Right renal pelvis (tissue), 4 donors: ENCODE measurements at regions not wholly inside any gene's neighbourhood (a gene's known extent, or its start where the extent isn't known, plus 50 kb on each side); places are given as distances from the start of the nearest gene placed in this dataset.
"Not testable (repeated sequence)": the region's sequence is repeated elsewhere in the genome, so short reads cannot be mapped to it uniquely, and the experiment has no call there.

Experiments used
- DNase-seq, 4 donors: peaks; one replicate each; pipeline ENCODE4 v3.0.0-alpha.2; 2013; ENCODE audit warnings: low read depth in 4 of 4, low spot score in 3 of 4, missing footprints in 1 of 4

- DNase-seq: no peak
These were observed 167.3 kb upstream of the SSTR1 start for GRCh38 chr14:38040411-38040810.

GRCh38 chr14:38042322-38042721, 165.4 kb upstream of the SSTR1 start:
- peak in 1 of 4 donors; percentile 28 for DNase-seq

- no peak for DNase-seq
These were observed 163.0 kb upstream of the SSTR1 start for GRCh38 chr14:38044710-38045109.

GRCh38 chr14:38045461-38045860, 162.2 kb upstream of the SSTR1 start:
- DNase-seq: no peak

- no peak for DNase-seq
These were observed 161.5 kb upstream of the SSTR1 start for GRCh38 chr14:38046160-38046559.

GRCh38 chr14:38047195-38047902, 160.4 kb upstream of the SSTR1 start:
- DNase-seq: no peak

- no peak for DNase-seq
These were observed 154.0 kb upstream of the SSTR1 start for GRCh38 chr14:38053666-38054065.

GRCh38 chr14:38056270-38056669, 151.4 kb upstream of the SSTR1 start:
- no peak for DNase-seq

- not testable (repeated sequence) for DNase-seq
These were observed 145.5 kb upstream of the SSTR1 start for GRCh38 chr14:38062223-38062622.

- DNase-seq: no peak
These were observed 143.9 kb upstream of the SSTR1 start for GRCh38 chr14:38063711-38064320.

GRCh38 chr14:38065106-38065762, 142.5 kb upstream of the SSTR1 start:
- no peak for DNase-seq

- DNase-seq: no peak
These were observed 137.6 kb upstream of the SSTR1 start for GRCh38 chr14:38070061-38070588.

GRCh38 chr14:38073641-38074040, 134.1 kb upstream of the SSTR1 start:
- DNase-seq: no peak

- no peak for DNase-seq
These were observed 133.6 kb upstream of the SSTR1 start for GRCh38 chr14:38074081-38074480.

- DNase-seq: no peak
These were observed 132.9 kb upstream of the SSTR1 start for GRCh38 chr14:38074754-38075153.

GRCh38 chr14:38078393-38078792, 129.3 kb upstream of the SSTR1 start:
- no peak for DNase-seq

GRCh38 chr14:38079268-38079667, 128.4 kb upstream of the SSTR1 start:
- no peak for DNase-seq

GRCh38 chr14:38079886-38080285, 127.8 kb upstream of the SSTR1 start:
- DNase-seq: peak in 1 of 4 donors; percentile 24

GRCh38 chr14:38080696-38081095, 127.0 kb upstream of the SSTR1 start:
- no peak for DNase-seq

- no peak for DNase-seq
These were observed 124.7 kb upstream of the SSTR1 start for GRCh38 chr14:38083039-38083438.

- no peak for DNase-seq
These were observed 118.6 kb upstream of the SSTR1 start for GRCh38 chr14:38089123-38089522.

- no peak for DNase-seq
These were observed 117.2 kb upstream of the SSTR1 start for GRCh38 chr14:38090506-38090905.
